NT2/D1 (cell line): ENCODE measurements at regions not wholly inside any gene's neighbourhood (a gene's known extent, or its start where the extent isn't known, plus 50 kb on each side); places are given as distances from the start of the nearest gene placed in this dataset.

Experiments used
- DNase-seq: peaks from one replicate; pipeline ENCODE4 v3.0.0-alpha.2; 2011; ENCODE audit warnings: low read depth, low spot score
- H3K27me3 ChIP-seq: 2 replicates; pipeline ENCODE4 v1.6.0; 2011; ENCODE audit warnings: mild to moderate bottlenecking; ENCODE audit not compliant: insufficient read length, insufficient read depth
- H3K36me3 ChIP-seq: 2 replicates; pipeline ENCODE4 v1.6.1; 2011; ENCODE audit warnings: mild to moderate bottlenecking, low read length, mixed read lengths; ENCODE audit not compliant: insufficient read depth, insufficient read length
- H3K4me1 ChIP-seq: 2 replicates; pipeline ENCODE4 v1.5.1; 2011; ENCODE audit not compliant: insufficient read depth, insufficient read length
- H3K4me3 ChIP-seq: 2 replicates; pipeline ENCODE4 v1.5.1; 2011; ENCODE audit warnings: low read depth; ENCODE audit not compliant: insufficient read length
- H3K9ac ChIP-seq: 2 replicates; pipeline ENCODE4 v1.6.0; 2011; ENCODE audit warnings: low read depth; ENCODE audit not compliant: insufficient read length
- H3K9me3 ChIP-seq: 2 replicates; pipeline ENCODE4 v1.5.1; 2011; ENCODE audit warnings: mild to moderate bottlenecking, low read length; ENCODE audit not compliant: insufficient read depth
- SUZ12 ChIP-seq: IDR thresholded peaks from 2 replicates; pipeline ENCODE4 v1.6.1; 2011; ENCODE audit not compliant: insufficient read length, insufficient read depth; ENCODE audit errors: extremely low read depth
- YY1 ChIP-seq: IDR thresholded peaks from 2 replicates; pipeline ENCODE4 v1.6.1; 2011; ENCODE audit not compliant: insufficient read length, insufficient read depth
- ZNF274 ChIP-seq: IDR thresholded peaks from 2 replicates; pipeline ENCODE4 v1.6.1; 2011; ENCODE audit warnings: mild to moderate bottlenecking, low read depth, low read length

DNA sequence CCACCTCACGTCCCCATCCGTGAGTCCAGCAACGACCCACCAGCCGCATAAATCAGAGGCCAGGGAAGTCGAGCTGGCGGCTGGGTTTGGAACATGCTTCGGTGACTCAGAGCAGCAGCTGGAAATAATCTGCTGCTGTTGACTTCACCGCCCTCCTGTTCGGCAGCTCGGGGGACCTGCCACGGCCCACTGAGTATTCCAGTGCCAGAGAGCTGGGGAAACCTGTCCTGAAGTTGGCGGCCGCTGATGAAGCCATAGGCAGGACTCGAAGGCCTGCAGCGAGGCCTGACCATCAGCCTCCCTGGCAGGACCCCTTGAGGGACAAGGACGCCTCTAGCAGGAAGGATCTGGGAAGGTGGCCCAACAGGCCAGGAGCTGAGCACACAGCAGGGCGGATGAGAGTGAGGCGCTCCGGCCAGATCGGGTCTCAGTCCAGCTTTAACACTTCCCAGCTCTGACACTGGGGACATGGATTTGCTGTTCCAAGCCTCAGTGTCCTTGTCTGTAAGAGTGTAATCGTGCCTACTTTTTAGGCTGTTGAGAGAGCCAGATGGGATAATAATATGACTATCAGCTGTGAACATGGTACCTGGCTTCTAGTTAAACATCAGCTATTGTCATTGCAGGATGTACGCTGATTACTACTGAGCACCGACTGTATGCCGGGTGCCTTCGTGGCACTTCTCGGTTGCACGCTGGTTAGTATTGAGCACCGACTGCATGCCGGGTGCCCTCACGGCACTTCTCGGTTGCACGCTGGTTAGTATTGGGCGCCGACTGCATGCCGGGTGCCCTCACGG is 50.4 kb upstream of the CIBAR2 start:
- H3K4me3 ChIP-seq, result no peak overlapping the region
- TF ChIP-seq YY1 (no peak), ZNF274 (no peak), SUZ12 (no peak)

DNA sequence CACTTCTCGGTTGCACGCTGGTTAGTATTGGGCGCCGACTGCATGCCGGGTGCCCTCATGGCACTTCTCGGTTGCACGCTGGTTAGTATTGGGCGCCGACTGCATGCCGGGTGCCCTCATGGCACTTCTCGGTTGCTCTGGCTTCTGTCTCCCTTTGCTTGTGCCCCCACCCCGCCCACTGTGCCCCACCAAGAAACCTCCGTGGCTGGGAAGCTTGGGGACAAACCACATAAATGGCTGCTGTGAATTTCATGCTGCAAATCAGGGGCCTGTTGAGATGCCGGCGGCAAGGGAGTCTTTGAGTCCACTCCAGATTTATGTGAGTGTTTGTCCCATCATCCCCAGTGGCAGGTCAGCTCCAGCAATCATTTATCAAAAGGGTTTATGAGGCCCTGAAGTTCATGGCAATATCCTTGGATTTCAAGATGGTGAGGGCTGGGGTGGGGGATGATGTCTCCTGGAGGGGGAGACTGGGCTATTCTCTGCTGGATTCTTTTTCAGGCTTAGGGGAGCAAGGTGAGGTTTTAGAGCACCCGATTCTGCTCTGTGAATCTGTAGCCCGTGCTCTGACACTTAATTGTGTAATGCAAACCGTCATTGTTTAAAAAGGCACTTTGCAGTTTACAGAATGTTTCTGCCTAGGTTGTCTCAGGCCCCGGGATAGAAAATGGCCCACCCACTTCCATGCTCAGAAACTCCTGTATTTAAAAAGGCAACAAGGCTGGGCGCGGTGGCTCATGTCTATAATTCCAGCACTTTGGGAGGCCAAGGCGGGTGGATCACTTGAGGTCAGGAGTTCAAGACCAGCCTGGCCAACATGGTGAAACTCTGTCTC is 51.2 kb upstream of the CIBAR2 start:
- Histone ChIP-seq H3K27me3 (no peaks in the 10 kb centered on the region), H3K4me1 (peaks cover 21% of the 10 kb centered on the region), H3K9me3 (no peaks in the 10 kb centered on the region), H3K9ac (no peak overlapping the region), H3K36me3 (no peaks in the 10 kb centered on the region), H3K4me3 (no peak overlapping the region)
- DNase-seq, result no peak
- TF ChIP-seq ZNF274, result no peak
- no peak for TF ChIP-seq SUZ12
- no peak for TF ChIP-seq YY1

More for the DNA sequence above, 50.4 kb upstream of the CIBAR2 start:
- Histone ChIP-seq H3K27me3 (no peaks in the 10 kb centered on the region), H3K9ac (peak overlapping the region; percentile 17), H3K9me3 (no peaks in the 10 kb centered on the region), H3K36me3 (no peaks in the 10 kb centered on the region), H3K4me1 (peaks cover 27% of the 10 kb centered on the region)
- no peak for DNase-seq

DNA sequence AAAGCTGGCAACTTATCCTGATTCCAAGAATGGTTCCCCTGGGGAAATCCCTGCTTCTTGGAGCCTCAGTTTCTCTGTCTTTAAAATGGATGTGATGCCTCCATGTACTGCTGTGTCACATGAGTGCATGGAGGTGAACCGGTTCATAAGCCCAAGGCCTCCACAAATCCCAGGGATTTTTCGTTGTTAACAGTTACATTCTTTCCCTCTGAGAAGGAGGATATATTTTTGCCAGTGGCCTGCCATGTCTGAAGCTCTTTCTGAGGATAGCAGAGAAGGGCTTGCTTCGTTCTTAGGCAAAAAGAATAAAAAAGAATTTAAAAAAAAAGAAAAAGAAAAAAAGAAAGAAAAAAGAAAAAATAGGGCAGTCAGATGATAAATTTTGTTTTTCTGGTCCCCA is 52.2 kb upstream of the CIBAR2 start:
- H3K36me3 ChIP-seq, result no peaks in the 10 kb centered on the region
- H3K4me1 ChIP-seq, result peaks cover 17% of the 10 kb centered on the region
- no peak for DNase-seq
- no peaks in the 10 kb centered on the region for H3K27me3 ChIP-seq
- H3K9me3 ChIP-seq, result no peaks in the 10 kb centered on the region
- no peak overlapping the region for H3K9ac ChIP-seq
- no peak overlapping the region for H3K4me3 ChIP-seq
- TF ChIP-seq ZNF274 (no peak), YY1 (no peak), SUZ12 (no peak)

DNA sequence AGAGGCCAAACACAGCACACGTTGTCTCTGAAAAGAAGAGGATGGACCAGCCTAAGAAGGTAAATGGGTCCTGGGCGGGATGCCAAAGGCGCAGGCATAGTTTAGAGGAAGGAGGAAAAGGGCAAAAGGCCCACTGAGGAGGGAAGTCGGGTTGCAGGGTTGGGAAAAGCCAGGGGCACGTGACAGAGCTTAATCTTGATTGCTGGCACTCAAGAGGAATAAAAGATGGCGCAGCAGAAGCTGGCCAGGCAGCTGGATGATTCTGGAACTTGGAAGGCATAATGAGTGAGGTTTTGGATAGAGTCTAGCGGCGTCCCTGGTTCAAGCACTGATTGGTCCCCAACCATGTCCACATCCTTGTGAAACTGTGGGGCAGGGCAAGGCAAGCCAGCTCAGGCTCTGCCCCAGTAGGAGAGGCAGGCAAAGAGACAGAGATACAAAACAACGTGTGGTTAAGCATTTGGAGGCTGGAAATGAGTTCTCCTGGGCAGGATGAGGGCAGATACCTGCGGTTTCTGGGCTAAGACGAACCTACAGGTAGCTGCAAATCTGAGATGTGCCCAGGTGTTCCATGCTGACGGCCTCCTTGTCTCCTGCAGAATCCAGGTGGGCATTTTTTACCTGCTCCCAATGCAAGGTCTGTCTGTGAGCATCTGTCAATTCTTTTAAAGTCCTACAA is 52.7 kb upstream of the CIBAR2 start:
- DNase-seq, result no peak
- no peaks in the 10 kb centered on the region for H3K9me3 ChIP-seq
- H3K27me3 ChIP-seq, result no peaks in the 10 kb centered on the region
- TF ChIP-seq ZNF274, result no peak
- no peak for TF ChIP-seq SUZ12
- no peak for TF ChIP-seq YY1
- peaks cover 17% of the 10 kb centered on the region for H3K4me1 ChIP-seq
- H3K36me3 ChIP-seq, result no peaks in the 10 kb centered on the region
- H3K4me3 ChIP-seq, result no peak overlapping the region
- no peak overlapping the region for H3K9ac ChIP-seq

DNA sequence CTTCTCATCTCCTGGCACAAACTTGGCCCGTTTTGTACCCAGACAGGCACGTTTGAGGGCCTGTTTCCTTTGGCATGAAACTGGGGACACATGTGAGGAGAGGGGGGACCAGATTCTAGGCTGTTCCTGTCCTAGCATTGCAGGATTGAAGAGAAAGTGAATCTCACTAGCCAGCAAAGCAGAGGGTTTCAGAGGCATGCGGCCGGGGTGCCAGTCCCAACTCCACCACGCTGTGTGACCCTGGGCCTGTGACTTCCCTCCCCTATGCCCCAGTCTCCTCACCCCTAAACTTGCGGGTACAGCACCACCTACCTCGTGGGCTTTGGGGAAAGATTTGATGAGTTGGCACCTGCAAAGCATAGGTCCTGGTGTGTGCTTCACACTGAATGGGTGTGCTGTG is 53.5 kb upstream of the CIBAR2 start:
- no peak overlapping the region for H3K9ac ChIP-seq
- TF ChIP-seq SUZ12 (no peak), ZNF274 (no peak), YY1 (no peak)
- peaks cover 2% of the 10 kb centered on the region for H3K36me3 ChIP-seq
- H3K4me1 ChIP-seq, result peaks cover 16% of the 10 kb centered on the region
- no peaks in the 10 kb centered on the region for H3K9me3 ChIP-seq
- no peak for DNase-seq
- no peak overlapping the region for H3K4me3 ChIP-seq
- no peaks in the 10 kb centered on the region for H3K27me3 ChIP-seq

DNA sequence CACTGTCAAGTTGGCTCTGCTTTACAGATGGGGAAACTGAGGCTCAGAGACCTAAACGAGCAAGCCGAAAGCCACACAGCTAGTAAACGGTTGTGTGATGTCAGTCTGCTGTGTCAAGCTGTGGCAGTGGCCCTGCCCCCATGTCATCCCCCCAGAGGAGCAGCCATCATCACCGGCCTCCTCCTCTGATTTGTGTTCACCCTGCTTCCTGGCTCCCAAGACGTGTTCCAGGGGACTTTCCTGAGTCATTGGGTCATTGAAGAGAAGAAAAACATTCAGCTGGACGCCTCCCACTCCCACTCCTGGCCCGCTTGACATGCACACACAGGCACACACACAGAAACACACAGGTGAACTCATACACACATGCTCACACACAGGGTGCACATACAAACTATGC is 54.0 kb upstream of the CIBAR2 start:
- no peak overlapping the region for H3K9ac ChIP-seq
- no peak overlapping the region for H3K4me3 ChIP-seq
- DNase-seq, result no peak
- peaks cover 19% of the 10 kb centered on the region for H3K4me1 ChIP-seq
- H3K27me3 ChIP-seq, result no peaks in the 10 kb centered on the region
- TF ChIP-seq YY1 (no peak), SUZ12 (no peak), ZNF274 (no peak)
- H3K9me3 ChIP-seq, result no peaks in the 10 kb centered on the region
- peaks cover 7% of the 10 kb centered on the region for H3K36me3 ChIP-seq
